ENCODE measurements at regions not wholly inside any gene's neighbourhood (a gene's known extent, or its start where the extent isn't known, plus 50 kb on each side); places are given as distances from the start of the nearest gene placed in this dataset.

DNA sequence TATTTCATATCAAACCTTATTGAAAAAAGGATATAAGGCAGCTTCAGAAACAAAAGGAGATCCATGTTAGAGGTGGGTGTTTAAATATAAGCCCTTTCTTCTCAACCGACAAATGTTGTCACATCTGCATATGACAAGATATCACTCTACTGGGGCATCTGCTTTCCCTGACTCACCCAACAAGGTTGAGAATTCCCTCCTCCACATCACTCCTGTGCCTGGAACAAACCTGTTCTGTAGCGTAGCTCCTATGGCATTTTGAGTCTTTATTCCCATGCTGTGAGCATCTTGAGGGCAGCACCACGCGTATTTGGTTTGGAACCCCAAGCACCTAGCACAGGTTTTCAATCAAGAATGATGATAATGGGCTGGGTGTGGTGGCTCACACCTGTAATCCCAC lies 59.4 kb upstream of the ZFHX3 start:
- 81% methylated on average over 4 of the region's 4 CpGs; no CpG with 5 or more reads in 1 of the 2 experiments for WGBS, 2 experiments (ENCODE audit: extremely low coverage in 1 of 2, insufficient coverage in 1 of 2, insufficient read length in 1 of 2, insufficient replicate concordance in 2 of 2, low coverage in 1 of 2, low lambda C conversion rate in 2 of 2, missing lambda C conversion rate in 1 of 2)
- H2AFZ ChIP-seq (ENCODE audit: low read length) = no peak overlapping the region
- TF ChIP-seq, protein P1, sequence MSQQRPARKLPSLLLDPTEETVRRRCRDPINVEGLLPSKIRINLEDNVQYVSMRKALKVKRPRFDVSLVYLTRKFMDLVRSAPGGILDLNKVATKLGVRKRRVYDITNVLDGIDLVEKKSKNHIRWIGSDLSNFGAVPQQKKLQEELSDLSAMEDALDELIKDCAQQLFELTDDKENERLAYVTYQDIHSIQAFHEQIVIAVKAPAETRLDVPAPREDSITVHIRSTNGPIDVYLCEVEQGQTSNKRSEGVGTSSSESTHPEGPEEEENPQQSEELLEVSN (IDR thresholded peaks at IDR 0.05) = no peak
- TF ChIP-seq KDM1A (IDR thresholded peaks at IDR 0.05; ENCODE audit: borderline replicate concordance, low read length) (no peak), TEAD4 (IDR thresholded peaks at IDR 0.05; ENCODE audit: low read depth, low read length) (no peak), SP4 (IDR thresholded peaks at IDR 0.05; ENCODE audit: low read length) (no peak), TBP (IDR thresholded peaks at IDR 0.05; ENCODE audit: low read depth, low read length) (no peak), CBX5 (IDR thresholded peaks at IDR 0.05; ENCODE audit: low read depth, low read length) (no peak), RAD21 (IDR thresholded peaks at IDR 0.05 in 1 of 2, conservative IDR thresholded peaks at IDR 0.05 in 1 of 2; ENCODE audit: low read depth in 2 of 2, low read length in 2 of 2) (no peak), CBX8 (IDR thresholded peaks at IDR 0.05; ENCODE audit: borderline replicate concordance, low read depth, low read length) (no peak), HDAC6 (IDR thresholded peaks at IDR 0.05; ENCODE audit: low read depth, low read length) (no peak), EGR1 (IDR thresholded peaks at IDR 0.05; ENCODE audit: borderline replicate concordance, low read depth, low read length) (no peak), JUN (IDR thresholded peaks at IDR 0.05; ENCODE audit: low read depth, low read length) (no peak), FOSL1 (IDR thresholded peaks at IDR 0.05; ENCODE audit: insufficient read depth, low read depth, low read length) (no peak), TAF1 (IDR thresholded peaks at IDR 0.05; ENCODE audit: low read depth, low read length) (no peak)
- TF ChIP-seq, protein P2, sequence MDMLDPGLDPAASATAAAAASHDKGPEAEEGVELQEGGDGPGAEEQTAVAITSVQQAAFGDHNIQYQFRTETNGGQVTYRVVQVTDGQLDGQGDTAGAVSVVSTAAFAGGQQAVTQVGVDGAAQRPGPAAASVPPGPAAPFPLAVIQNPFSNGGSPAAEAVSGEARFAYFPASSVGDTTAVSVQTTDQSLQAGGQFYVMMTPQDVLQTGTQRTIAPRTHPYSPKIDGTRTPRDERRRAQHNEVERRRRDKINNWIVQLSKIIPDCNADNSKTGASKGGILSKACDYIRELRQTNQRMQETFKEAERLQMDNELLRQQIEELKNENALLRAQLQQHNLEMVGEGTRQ (IDR thresholded peaks at IDR 0.05; ENCODE audit: low read length) = no peak

More for the DNA sequence above, 59.4 kb upstream of the ZFHX3 start:
- Histone ChIP-seq H4K5ac (ENCODE audit: insufficient read length, low read depth, low read length) (no peak overlapping the region), H4K20me1 (replicated peaks in 1 of 2; ENCODE audit: control insufficient read depth in 1 of 2, insufficient read depth in 2 of 2, low read length in 2 of 2) (no peaks in the 10 kb centered on the region), H3K56ac (replicated peaks; ENCODE audit: insufficient read length, low read depth, low read length) (no peak overlapping the region), H2AK5ac (ENCODE audit: low read depth, low read length) (no peak overlapping the region), H4K91ac (replicated peaks; ENCODE audit: insufficient read length, low read length) (no peak overlapping the region), H2BK12ac (ENCODE audit: low read depth, low read length) (no peak overlapping the region), H3K36me3 (ENCODE audit: control insufficient read depth in 2 of 4, insufficient read depth in 4 of 4, low read length in 3 of 4) (no peaks in the 10 kb centered on the region), H3K23ac (ENCODE audit: insufficient read length) (no peak overlapping the region), H2BK5ac (ENCODE audit: low read depth, low read length) (no peak overlapping the region), H2BK120ac (replicated peaks; ENCODE audit: low read depth, low read length) (no peak overlapping the region), H3K4me3 (ENCODE audit: extremely low read depth in 1 of 4, insufficient read depth in 2 of 4, low read depth in 3 of 4, low read length in 4 of 4) (no peak overlapping the region), H3K27me3 (replicated peaks in 1 of 4; ENCODE audit: control insufficient read depth in 3 of 4, extremely low read depth in 1 of 4, insufficient read depth in 3 of 4, low read length in 3 of 4) (no peaks in the 10 kb centered on the region), H4K8ac (ENCODE audit: extremely low read depth, insufficient read depth, low read length) (no peak overlapping the region), H3K79me1 (ENCODE audit: low read depth, low read length) (no peaks in the 10 kb centered on the region), H3K27ac (ENCODE audit: low read depth, low read length) (no peak overlapping the region), H2BK15ac (ENCODE audit: low read length) (no peak overlapping the region), H3K4ac (replicated peaks; ENCODE audit: insufficient read length, low read depth, low read length) (no peak overlapping the region), H3K23me2 (ENCODE audit: low read depth, low read length) (no peaks in the 10 kb centered on the region), H2BK20ac (ENCODE audit: low read length) (no peak overlapping the region), H3K4me2 (ENCODE audit: insufficient read depth in 1 of 2, low read depth in 2 of 2, low read length in 2 of 2) (no peak overlapping the region), H3K18ac (ENCODE audit: extremely low read depth, low read length) (no peak overlapping the region), H3K9me3 (ENCODE audit: insufficient read depth in 2 of 2, low read depth in 1 of 2, low read length in 1 of 2) (no peaks in the 10 kb centered on the region), H3K14ac (ENCODE audit: insufficient read length) (no peak overlapping the region), H3K9ac (replicated peaks in 1 of 4; ENCODE audit: extremely low read depth in 1 of 4, low read depth in 3 of 4, low read length in 3 of 4) (no peak overlapping the region), H3K79me2 (ENCODE audit: control insufficient read depth in 1 of 2, insufficient read depth in 2 of 2, low read length in 2 of 2) (no peaks in the 10 kb centered on the region), H3K4me1 (replicated peaks in 1 of 4; ENCODE audit: control insufficient read depth in 3 of 4, insufficient read depth in 4 of 4, low read length in 3 of 4) (no peaks in the 10 kb centered on the region)
- CTCF ChIA-PET (ENCODE audit: partially characterized antibody) = interaction anchor here (0.7 to 1.4 kb wide), 2 partner anchors 9 to 112 kb away, joined by 3 to 4 read pairs; no protein-coding TSS in a partner anchor
- POLR2A ChIA-PET (ENCODE audit: partially characterized antibody) = no interaction called here
- DNase-seq (ENCODE audit: low read depth in 1 of 2, low spot score in 2 of 2) (no peak), FAIRE-seq (no peak)

All from H1 (cell line).